ENCODE measurements at regions not wholly inside any gene's neighbourhood (a gene's known extent, or its start where the extent isn't known, plus 50 kb on each side); places are given as distances from the start of the nearest gene placed in this dataset.
"Not testable (repeated sequence)": the region's sequence is repeated elsewhere in the genome, so short reads cannot be mapped to it uniquely, and the experiment has no call there.

DNA sequence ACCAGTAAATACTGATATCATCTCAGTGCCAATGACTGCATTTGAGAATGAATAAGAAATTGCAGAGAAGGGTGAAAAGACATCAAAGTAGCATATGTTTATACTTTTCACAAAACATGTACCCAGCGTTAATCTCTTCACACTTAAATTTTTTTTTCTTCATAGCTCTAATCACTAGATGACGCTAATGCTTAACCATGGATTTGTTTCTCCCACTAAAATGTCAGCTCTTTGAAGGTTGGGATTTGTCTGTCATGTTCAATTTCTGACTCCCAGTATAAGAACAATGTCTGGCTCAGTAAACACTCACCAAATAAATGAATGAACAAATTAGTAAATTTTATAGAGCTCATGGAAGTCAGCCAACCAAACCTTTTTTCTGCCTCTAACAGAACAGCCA is 78.3 kb upstream of the LMCD1 start:
- no peak for DNase-seq (ENCODE audit: low read depth)

DNA sequence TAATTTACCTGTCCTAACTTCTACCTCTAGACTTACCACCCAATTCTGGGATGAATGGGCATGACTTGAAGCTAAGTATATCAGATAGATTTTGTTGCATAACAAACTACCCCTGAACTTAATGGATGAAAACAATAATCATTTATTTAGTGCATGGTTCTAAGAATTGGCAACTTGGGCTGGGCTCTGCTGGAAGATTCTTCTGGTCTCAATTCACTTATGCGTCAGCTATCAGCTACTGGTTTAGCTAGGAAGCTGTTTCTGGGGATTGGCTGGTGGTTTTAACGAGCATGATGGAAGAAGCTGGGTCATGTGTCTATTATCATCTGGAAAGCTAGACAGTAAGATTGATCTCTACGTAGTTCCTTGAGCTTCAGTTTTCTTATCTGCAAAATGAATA is 77.3 kb upstream of the LMCD1 start:
- no peak for DNase-seq (ENCODE audit: low read depth)

DNA sequence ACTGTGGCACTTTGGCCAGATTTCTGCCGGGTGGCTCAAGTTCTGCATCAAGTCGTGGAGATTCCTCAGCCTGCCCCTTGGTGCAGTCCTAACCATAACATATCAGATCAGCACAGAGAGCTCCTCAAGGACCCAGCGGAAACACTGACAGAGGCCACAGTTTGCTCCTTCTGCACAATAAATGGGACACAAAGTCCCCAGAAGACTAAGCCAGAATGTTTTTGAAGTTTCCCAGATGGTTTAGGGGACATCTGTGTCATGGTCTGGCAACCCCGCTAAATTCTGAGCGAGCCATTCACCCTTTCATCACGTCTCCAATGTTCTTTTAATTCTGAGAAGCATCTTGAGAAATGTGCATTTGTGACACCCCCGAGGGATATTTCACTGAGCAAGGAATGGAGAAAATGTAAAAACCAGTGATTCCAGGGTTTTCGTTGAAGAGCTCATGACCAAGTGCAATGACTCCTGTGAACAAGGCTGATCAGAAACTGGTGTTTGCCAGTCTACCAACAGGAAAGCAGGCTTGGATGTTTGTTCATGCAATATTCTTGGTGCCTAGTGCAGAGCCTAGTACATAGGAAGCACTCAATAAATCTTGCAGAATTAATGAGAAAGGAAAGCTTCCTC is 64.8 kb upstream of the LMCD1 start:
- DNase-seq (ENCODE audit: low read depth): no peak

DNA sequence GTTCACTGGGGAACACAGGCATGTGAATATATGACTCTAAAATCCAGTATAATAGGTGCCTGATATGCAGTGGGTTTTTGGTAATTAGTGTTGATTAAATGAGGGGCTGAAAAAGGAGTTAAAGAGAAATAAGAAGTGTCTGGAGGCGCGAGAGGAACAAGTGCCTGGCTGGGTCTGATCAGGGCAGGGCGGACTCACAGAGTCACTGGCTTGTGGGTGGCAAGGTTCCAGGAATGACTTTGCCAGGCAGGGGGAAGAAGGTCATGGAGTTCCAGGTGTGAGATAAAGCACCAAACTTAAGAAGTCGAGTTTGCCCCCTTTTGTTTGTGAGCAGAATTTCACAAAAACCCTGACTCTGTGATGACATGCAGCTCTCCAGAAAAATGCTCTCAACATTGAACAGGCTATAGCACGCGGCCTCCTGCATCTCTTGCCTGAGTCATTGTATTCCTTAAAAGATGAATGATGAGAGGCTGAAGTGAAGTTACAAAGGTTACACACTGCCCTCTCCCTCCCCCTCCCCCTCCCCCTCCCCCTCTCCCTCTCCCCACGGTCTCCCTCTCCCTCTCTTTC is 63.0 kb upstream of the LMCD1 start:
- DNase-seq (ENCODE audit: low read depth): no peak

DNA sequence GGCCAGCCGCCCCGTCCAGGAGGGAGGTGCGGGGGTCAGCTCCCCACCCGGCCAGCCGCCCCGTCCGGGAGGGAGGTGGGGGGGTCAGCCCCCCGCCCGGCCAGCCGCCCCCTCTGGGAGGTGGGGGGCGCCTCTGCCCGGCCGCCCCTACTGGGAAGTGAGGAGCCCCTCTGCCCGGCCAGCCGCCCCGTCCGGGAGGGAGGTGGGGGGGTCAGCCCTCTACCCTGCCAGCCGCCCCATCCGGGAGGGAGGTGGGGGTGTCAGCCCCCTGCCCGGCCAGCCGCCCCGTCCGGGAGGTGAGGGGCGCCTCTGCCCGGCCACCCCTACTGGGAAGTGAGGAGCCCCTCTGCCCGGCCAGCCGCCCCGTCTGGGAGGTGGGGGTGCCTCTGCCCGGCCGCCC is 61.5 kb upstream of the LMCD1 start:
- not testable (repeated sequence) for DNase-seq (ENCODE audit: low read depth)

DNA sequence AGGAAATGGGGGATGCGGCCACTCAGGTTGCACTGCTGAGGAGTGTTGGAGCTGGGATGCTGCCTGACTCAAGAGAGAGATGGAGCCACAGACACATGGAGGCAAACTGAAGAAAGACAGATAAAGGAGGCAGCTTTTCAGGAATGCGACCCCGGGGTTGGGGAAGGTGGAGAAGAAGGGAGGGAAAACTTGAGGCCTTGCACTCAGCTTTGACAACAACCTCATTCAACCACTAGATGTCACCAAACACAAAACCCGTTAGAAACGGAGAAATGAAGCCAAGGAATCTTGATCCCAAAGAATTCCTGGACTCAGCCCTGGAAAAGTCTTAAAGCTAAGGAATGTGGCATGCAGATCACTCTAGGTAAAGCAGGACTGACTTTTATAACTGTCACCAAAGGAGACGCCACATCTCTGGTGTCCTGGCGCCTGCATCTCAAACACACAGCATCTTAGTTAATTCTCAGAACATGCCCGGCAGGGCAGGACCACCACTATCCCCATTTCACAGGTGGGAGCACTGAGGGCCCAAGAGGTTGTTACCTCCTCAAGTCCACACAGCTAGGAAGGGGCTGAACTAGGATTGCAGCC is 59.6 kb upstream of the LMCD1 start:
- DNase-seq (ENCODE audit: low read depth): no peak

DNA sequence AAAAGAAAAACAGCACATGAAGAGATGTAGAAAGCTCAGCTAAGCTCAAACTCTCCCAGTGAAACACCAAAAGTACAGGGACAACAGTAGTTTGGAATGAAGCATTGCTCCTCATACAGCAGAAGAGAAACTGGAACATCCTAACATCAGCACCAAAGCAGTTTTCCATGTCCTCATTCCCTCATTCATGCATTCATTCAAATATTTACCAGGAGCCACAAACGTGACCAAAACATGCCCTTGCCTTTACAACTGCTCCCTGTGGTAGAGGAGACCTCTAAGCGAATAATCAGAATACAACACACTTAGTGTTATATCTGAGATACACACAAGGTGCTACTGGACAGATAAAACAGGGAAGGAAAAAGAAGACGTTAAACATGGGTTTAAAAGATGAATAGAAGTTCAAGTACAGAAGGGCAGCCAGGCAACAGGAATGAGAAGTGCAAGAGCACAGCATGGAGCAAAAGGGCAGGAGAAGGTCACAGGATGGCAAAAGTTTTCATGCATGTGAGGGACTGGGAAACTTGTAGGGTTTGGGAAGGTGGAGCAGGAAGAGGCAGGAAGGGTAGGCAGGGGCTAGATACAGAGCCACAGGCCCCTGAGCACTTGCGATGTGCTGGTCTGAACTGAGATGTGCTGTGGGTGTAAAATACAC is 58.5 kb upstream of the LMCD1 start:
- no peak for DNase-seq (ENCODE audit: low read depth)

DNA sequence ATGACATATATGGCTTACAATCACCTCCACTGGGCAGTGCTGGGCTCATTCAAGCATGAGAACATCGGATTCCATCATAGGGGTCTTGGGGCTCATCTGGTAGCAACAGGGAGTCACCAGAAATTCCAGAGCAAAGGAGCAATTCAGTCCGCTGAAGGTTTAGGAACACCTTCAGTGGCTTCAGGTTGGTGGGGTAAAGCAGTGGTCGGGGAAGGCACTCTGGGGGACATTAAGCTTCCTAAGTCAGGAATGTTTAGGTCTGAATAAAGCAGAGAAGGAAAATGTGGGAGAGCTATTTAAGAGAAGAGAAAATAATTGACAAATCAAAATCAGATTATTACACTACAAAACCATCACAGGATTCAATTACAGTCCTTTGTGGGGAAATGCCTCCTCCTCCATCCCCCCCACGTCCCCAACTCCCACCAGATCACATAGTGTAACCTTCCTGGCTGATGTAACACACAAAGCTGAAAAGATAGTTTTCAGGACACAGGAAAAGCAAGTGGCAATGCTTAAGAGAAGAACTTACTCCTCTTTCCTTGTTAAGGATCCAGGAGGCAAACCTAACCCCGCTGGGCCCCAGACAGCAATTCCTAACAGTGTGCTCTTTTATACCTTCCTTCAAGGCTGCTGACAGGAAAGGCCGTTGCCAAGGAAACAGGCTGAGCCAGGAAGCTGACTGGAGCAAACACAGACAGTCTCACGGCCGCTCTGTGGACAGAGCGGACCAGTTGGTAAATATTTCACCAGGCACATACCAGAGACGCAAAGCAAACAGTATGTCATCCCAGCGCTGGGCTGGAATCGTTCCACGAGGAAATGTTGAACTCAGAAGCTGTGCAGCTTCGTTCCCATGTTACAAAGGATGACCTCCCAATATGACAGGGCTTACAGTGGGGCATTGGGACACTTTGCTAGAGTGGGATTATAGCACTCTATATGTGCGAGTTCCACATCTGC is 57.5 kb upstream of the LMCD1 start:
- no peak for DNase-seq (ENCODE audit: low read depth)

DNA sequence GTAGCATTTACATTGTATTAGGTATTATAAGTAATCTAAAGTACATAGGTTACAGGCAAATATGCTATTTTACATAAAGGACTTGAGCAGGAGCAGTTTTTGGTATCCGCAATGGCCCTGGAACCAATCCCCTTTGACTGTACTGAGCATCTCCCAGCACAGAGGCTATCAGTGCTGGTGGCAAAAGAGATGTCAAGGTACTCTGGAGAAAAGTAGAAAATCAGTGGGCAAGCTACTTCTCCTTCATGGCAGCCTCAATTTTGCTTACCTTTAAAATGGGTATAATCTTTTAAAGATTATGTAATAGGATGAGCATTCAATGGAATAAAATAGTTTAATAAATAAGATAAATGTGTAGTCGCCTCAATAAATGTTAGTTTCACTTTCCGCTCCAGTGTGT is 56.7 kb upstream of the LMCD1 start:
- DNase-seq (ENCODE audit: low read depth): no peak

DNA sequence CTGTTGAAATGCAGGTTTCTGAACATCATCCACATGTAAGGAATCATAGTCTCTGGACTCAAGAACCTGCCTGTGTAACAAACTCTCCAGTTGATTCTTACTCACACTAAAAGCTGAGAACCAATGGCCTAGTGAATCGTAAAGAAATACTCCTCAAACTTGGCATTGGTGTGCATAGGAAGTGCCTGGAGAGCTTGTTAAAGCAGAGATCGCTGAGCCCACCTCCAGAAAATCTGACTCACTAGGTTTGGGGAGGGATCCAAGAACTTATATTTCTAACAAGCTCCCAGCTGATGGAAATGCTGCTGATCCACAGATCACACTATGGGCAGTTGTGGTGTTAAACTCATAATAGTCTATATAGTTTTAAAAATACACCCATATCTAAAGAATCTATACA is 55.8 kb upstream of the LMCD1 start:
- DNase-seq (ENCODE audit: low read depth): no peak

DNA sequence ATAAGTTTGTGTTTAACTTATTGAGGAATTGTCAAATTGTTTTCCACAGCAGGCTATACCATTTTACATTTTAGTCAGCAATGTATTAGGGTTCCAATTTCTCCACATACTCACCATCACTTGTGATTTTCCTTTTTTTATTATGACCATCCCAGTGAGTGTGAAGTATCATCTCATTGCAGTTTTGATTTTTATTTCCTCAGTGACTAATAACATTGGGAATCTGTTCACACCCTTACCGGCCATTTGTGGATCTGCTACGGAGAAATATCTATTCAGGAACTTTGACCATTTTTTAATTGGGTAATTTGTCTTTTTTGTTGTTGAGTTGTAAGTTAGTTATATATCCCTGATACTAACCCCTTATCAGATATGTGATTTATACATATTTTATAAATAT is 54.8 kb upstream of the LMCD1 start:
- DNase-seq (ENCODE audit: low read depth): no peak

DNA sequence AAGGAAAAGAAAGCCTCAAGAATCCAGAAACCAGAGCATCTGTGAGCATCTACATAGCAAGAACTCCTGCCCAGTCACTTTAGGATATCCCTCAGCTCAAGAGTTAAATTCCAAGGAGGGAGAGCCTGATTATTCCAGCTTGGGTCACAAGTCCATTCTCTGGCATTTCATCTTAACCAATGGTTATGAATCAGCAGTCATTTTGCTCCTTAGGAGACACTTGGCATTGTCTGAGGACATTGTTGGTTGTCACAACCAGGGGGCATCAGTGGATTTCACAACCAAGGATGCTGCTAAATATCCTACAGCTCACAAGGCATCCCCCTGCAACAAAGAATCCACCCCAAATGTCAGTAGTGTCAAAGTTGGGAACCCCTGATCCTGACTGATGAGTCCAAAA is 51.0 kb upstream of the LMCD1 start:
- no peak for DNase-seq (ENCODE audit: low read depth)

DNA sequence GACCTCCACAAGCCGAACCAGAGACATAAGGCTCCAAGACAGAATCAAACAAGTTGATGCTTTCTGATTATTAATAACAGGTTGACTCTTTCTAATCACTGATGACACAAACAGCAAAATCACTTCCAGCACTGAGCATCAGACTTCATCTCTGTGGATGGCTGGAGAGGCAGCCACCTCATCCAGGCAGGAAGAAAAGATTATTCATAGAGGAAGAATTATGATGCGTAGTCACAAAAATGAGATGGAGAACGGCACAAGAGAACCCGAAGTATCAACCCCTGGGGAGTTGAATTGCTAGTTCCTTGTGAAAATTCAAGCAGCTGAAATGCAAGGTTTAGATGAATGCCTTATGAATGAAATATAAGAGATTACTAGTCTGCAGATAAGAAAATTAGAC is 49.9 kb upstream of the LMCD1 start:
- DNase-seq (ENCODE audit: low read depth): no peak

All from CMK (cell line).